ENCODE measurements at regions not wholly inside any gene's neighbourhood (a gene's known extent, or its start where the extent isn't known, plus 50 kb on each side); places are given as distances from the start of the nearest gene placed in this dataset.

DNA sequence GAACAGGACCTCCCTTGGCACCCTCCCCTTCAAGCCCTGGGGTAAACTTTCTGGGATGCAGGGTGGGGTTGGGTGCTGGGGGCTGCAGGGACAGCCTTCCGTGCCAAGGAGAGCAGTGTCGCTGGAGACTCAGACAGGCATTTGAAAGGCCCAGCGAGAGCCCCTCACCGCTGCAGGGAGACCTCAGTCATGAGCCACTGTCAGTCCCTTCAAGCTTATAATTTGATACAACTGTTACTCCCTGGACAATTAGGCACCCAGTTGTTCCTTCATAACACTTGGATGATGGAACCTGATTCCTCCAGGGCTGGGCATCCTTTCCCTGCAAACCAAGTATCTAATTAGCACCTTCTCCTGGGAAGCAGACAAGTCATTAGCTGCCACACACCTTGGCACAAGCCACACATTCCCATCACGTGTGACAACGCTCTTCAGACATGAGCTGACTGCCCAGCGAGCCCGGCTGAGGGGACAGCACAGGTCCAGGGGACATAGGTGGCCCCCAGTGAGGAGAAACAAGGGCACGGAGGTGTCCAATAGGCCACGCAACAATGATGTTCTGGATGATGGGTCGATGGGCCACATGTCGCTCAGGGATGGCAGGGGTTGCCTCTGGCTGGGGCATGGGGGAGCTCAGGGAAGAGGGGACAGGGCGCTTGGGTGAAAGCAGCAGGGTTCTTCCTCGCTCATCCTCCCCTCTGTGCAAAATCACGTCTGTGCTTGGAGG lies 59.6 kb downstream of the KCNF1 start:
- TF ChIP-seq, protein P1, sequence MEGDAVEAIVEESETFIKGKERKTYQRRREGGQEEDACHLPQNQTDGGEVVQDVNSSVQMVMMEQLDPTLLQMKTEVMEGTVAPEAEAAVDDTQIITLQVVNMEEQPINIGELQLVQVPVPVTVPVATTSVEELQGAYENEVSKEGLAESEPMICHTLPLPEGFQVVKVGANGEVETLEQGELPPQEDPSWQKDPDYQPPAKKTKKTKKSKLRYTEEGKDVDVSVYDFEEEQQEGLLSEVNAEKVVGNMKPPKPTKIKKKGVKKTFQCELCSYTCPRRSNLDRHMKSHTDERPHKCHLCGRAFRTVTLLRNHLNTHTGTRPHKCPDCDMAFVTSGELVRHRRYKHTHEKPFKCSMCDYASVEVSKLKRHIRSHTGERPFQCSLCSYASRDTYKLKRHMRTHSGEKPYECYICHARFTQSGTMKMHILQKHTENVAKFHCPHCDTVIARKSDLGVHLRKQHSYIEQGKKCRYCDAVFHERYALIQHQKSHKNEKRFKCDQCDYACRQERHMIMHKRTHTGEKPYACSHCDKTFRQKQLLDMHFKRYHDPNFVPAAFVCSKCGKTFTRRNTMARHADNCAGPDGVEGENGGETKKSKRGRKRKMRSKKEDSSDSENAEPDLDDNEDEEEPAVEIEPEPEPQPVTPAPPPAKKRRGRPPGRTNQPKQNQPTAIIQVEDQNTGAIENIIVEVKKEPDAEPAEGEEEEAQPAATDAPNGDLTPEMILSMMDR (IDR thresholded peaks at IDR 0.05), result no peak
- TF ChIP-seq POLR2A (IDR thresholded peaks at IDR 0.05) (no peak), POLR2AphosphoS5 (IDR thresholded peaks at IDR 0.05) (no peak)

Measured in gastroesophageal sphincter (tissue), 3 donors.